GM12865 (cell line): ENCODE measurements at regions not wholly inside any gene's neighbourhood (a gene's known extent, or its start where the extent isn't known, plus 50 kb on each side); places are given as distances from the start of the nearest gene placed in this dataset.

Experiments
- DNase-seq: peaks from one replicate; pipeline ENCODE4 v3.0.0; 2010; ENCODE audit warnings: low read depth
- H3K4me3 ChIP-seq: 2 replicates; pipeline ENCODE4 v1.5.1; 2011; ENCODE audit warnings: mild to moderate bottlenecking, low read depth, low read length, control low read depth
- TF ChIP-seq, protein P1 (sequence below): IDR thresholded peaks from 2 replicates; pipeline ENCODE4 v1.5.1; 2011; ENCODE audit warnings: low read length, control low read depth, low read depth, inconsistent platforms; ENCODE audit not compliant: insufficient read depth; ENCODE audit errors: missing control alignments

DNA sequence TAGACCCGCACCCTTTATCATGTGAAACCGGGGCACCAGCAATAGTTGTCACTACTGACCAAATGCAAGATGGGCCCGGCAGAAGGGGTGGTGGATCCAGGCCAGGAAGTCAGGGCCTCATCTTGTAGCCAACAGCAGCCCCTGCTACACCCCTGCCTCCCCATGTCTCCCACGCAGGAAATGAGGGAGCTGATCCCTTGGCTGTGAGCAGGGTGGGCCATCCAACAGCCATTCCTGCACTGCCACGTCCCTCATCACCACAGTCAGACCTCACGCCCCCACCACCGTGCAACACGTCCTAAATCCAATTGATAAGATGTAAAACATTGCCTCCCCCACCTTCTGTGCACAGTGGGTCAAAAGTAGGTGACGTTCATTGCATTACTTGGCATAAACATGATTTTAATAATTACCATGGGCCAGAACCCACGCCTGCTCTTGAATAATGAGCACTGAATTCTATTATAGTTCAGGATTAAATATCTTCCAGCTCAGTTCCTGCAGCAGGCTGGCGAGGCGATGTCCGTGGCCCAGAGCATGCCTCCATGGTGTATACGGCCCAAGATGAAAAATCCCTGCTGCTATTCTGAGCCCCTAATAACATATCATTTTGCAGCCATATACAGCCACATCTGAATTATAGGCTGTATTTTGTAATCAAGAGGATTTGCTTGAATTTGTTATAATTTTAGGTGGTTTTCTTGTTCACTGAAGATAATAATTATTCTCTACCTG, 1373.8 kb downstream of the BRD1 start:
- TF ChIP-seq, protein P1, sequence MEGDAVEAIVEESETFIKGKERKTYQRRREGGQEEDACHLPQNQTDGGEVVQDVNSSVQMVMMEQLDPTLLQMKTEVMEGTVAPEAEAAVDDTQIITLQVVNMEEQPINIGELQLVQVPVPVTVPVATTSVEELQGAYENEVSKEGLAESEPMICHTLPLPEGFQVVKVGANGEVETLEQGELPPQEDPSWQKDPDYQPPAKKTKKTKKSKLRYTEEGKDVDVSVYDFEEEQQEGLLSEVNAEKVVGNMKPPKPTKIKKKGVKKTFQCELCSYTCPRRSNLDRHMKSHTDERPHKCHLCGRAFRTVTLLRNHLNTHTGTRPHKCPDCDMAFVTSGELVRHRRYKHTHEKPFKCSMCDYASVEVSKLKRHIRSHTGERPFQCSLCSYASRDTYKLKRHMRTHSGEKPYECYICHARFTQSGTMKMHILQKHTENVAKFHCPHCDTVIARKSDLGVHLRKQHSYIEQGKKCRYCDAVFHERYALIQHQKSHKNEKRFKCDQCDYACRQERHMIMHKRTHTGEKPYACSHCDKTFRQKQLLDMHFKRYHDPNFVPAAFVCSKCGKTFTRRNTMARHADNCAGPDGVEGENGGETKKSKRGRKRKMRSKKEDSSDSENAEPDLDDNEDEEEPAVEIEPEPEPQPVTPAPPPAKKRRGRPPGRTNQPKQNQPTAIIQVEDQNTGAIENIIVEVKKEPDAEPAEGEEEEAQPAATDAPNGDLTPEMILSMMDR = no peak
- no peak for DNase-seq
- H3K4me3 ChIP-seq = no peak overlapping the region

DNA sequence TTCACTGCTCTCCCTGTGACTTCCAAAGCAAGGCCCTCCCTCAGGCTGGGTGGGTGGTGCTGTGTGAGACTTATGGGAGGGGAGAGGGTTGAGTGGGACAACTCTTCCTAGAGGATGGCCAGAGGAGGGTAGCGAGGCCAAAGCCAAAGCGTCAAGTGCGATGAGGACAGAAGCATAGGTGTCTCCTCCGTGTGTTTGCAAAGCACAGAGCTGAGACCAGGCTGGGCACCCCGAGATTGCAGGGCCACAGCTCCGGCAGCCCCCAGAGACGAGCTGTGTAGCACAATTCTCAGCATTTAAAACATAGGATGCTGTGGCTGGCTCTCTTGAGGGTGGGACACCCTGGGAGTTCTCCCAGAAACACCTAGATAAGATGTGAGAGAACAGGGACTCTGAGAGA, 1374.5 kb downstream of the BRD1 start:
- DNase-seq = no peak
- no peak overlapping the region for H3K4me3 ChIP-seq
- TF ChIP-seq, protein P1 = no peak

DNA sequence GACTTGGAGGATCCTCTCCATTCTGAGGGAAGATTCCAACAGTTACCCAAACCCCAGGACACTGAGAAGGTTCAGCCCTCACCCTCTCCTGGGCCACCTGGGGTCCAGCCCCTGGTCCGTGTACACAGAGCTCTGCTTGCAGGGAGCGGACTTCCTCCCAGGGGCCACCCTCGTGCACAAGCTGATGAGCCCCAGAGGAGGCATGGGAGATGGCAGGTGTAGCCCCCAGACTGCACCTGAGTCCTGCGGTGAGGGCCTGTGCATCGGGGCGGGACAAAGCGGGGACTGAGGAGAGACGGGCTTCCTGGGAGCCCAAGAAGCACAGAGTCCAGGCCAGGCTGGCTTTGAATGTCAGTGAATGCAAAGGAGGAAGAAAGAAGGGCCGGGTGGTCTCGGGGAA, 1374.9 kb downstream of the BRD1 start:
- no peak for DNase-seq
- TF ChIP-seq, protein P1 = no peak
- no peak overlapping the region for H3K4me3 ChIP-seq

DNA sequence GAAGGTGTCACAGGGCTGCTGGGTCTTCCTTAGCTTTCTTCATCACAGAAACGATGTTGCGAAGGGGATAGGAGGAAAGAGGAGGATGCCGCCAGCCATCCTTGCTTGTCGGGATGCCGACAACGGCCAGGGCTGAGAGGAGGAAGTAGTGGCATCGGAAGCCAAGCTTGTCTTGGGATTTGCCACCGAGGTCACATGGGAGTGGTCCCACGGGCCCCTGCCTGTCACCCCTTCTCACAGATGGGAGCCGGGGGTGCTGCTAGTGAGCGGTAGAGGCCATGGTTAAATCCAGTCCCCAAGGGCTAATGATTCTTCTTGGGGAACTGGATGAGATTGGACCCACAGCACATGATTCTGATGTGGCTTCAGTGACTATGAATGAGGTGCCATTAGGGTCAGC, 1375.8 kb downstream of the BRD1 start:
- TF ChIP-seq, protein P1 = no peak
- H3K4me3 ChIP-seq = no peak overlapping the region
- no peak for DNase-seq

DNA sequence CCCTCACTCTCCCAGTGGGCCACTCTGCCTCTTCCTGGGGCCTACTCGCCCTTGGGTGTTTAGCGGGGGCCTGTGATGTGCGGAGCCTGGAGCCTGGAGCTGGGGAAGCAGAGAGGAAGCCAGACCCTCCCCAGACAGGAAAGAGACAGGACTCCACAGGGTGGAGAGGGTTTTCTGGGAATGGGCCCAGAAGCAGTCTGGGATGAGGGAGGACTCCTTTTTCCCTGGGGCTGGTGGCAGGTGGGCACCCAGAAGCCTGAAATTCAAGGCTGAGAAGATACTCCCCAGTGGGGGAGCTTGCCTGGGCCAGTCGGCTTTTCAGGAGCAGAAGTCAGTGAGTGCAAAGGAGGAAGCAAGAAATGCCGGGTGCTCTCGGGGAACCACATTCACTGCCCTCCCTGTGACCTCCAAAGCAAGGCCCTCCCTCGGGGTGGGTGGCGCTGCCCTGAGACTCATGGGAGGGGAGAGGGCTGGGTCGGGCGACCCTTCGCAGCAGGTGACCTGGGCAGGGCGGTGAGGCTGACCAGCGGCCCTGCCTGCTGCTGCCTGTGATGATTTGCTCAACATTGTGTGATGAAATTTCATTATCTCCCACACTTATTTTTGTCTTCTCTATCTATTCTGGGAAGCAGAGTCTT, 1377.4 kb downstream of the BRD1 start:
- TF ChIP-seq, protein P1 = no peak
- no peak for DNase-seq
- H3K4me3 ChIP-seq = no peak overlapping the region

DNA sequence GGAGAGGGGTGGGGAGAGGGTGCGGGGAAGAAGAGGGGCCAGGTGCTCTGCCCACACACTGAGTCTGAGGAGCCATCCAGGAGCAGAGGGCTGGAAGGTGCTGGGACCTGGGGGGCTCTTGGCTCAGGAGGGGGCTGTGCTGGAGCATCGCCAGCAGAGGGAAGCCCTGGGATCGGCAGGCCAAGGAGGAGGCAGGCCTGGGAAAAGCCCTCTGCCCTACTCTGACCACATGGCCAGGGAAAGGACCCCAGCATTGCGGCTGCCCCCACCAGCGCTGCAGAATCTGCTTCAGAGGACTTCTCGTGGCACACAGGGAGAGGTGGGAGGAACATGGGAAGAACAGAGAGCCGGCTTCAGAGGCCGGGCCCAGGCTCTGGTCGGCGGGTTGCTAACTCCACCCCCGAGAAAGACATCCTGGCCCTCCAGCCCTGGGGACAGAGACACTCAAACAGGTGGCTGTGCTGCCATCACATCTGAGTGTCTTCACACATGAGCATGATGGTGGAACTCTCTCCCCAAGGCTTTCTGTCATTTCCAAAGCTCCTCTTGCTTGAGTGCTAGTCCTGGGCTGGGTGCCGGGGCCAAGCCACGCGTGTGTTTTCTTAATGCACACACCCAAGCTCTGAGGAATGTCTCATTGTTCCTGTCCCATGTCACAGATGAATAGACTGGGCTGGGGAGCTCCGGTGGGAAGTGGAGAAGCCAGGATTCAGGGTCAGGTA, 1378.0 kb downstream of the BRD1 start:
- no peak overlapping the region for H3K4me3 ChIP-seq
- TF ChIP-seq, protein P1 = no peak
- DNase-seq = no peak

DNA sequence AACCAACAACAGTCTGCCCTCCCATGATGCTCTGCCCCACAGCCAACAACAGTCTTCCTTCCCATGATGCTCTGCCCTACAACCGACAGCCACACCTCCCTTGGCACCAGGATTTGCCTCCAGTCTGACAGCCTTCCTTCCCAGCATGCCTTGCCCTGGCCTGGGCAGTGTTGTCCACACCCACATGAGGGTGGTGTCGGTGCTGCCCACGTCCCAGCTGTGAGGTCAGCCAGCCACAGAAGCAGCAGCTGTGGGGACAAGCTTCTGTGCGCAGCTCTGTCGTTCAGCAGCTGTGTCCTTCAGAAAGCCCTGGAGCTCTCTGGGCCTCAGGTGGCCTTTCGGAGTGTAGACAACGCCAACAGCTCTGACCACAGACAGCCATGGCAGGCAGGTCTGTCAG, 1378.9 kb downstream of the BRD1 start:
- TF ChIP-seq, protein P1 = no peak
- DNase-seq = no peak

More for the DNA sequence above, 1378.9 kb downstream of the BRD1 start:
- no peak overlapping the region for H3K4me3 ChIP-seq
